Endodermal cell (in vitro differentiated cells): ENCODE measurements at regions not wholly inside any gene's neighbourhood (a gene's known extent, or its start where the extent isn't known, plus 50 kb on each side); places are given as distances from the start of the nearest gene placed in this dataset.

Source experiments
- DNase-seq: peaks from one replicate; pipeline ENCODE4 v3.0.0-alpha.2; 2017
- H3K27ac ChIP-seq: 2 replicates; pipeline ENCODE4 v1.5.1; 2013; ENCODE audit warnings: mild to moderate bottlenecking, low read depth, low read length, moderate library complexity
- H3K27me3 ChIP-seq: 2 replicates; pipeline ENCODE4 v1.6.1; 2013; ENCODE audit warnings: mild to moderate bottlenecking, low read length, moderate library complexity; ENCODE audit not compliant: insufficient read depth, control insufficient read depth, poor library complexity, severe bottlenecking
- H3K36me3 ChIP-seq: 2 replicates; pipeline ENCODE4 v1.7.0; 2013; ENCODE audit warnings: mild to moderate bottlenecking, low read length, moderate library complexity; ENCODE audit not compliant: control insufficient read depth, insufficient read depth
- H3K4me1 ChIP-seq: one replicate; pipeline ENCODE4 v1.7.0; 2013; ENCODE audit warnings: low read length; ENCODE audit not compliant: control insufficient read depth, insufficient read depth
- H3K4me3 ChIP-seq: 2 replicates; pipeline ENCODE4 v1.5.1; 2013; ENCODE audit warnings: mild to moderate bottlenecking, low read length, moderate library complexity
- H3K9ac ChIP-seq: 2 replicates; pipeline ENCODE4 v1.6.1; 2013; ENCODE audit warnings: mild to moderate bottlenecking, low read length, moderate library complexity; ENCODE audit not compliant: poor library complexity, severe bottlenecking; ENCODE audit errors: extremely low read depth
- H3K9me3 ChIP-seq: 2 replicates; pipeline ENCODE4 v1.6.1; 2013; ENCODE audit warnings: mild to moderate bottlenecking, low read length, moderate library complexity; ENCODE audit not compliant: control insufficient read depth
- H3K27ac Mint-ChIP-seq: 2 replicates; pipeline ENCODE4 v1.8.0; 2020; ENCODE audit warnings: mixed read lengths
- H3K27me3 Mint-ChIP-seq: 2 replicates; pipeline ENCODE4 v1.8.0; 2021; ENCODE audit warnings: mild to moderate bottlenecking, mixed read lengths; ENCODE audit not compliant: insufficient read depth
- H3K36me3 Mint-ChIP-seq: 2 replicates; pipeline ENCODE4 v1.8.0; 2020; ENCODE audit warnings: low read depth, mixed read lengths
- H3K4me1 Mint-ChIP-seq: 2 replicates; pipeline ENCODE4 v1.8.0; 2020; ENCODE audit warnings: mixed read lengths
- H3K4me3 Mint-ChIP-seq: 2 replicates; pipeline ENCODE4 v1.8.0; 2020; ENCODE audit warnings: mild to moderate bottlenecking, moderate library complexity, mixed read lengths
- H3K9me3 Mint-ChIP-seq: 2 replicates; pipeline ENCODE4 v1.8.0; 2020; ENCODE audit warnings: mild to moderate bottlenecking, mixed read lengths
- CTCF ChIP-seq: fragments of 200-600 bp; sonication (generic); conservative IDR thresholded peaks from 2 replicates; pipeline ENCODE4 v1.5.0; 2021; ENCODE audit warnings: antibody characterized with exemption, mild to moderate bottlenecking
- WGBS, 2 experiments: methylation state at CpG; one replicate each; pipeline versions ENCODE4 v1.1.5 to v1.1.7; 2013; ENCODE audit warnings: missing lambda C conversion rate in 2 of 2, mixed read lengths in 1 of 2; ENCODE audit not compliant: insufficient coverage in 1 of 2, insufficient read length in 1 of 2; 5-methylcytosine and 5-hydroxymethylcytosine counted together

DNA sequence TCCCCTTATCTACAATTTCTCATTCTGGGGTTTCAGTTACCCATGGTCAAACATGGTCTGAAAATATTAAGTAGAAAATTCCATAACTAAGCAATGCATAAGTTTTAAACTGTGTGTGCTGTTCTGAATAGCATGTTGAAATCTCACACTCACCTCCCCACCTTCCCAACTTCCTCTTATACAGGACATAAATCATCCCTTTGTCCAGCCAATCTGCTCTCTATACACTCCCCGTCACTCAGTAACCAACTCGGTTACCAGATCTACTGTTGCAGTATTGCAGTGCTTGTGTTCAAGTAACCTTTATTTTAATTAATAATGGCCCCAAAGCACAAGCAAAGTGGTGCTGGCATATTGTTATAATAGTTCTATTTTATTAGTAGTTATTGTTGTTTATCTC, 420.5 kb downstream of the GXYLT1 start:
- peaks cover 7% of the 10 kb centered on the region for H3K9me3 Mint-ChIP-seq
- Histone ChIP-seq H3K9ac (no peak overlapping the region), H3K36me3 (no peaks in the 10 kb centered on the region), H3K27ac (no peak overlapping the region), H3K27me3 (no peaks in the 10 kb centered on the region), H3K4me3 (no peak overlapping the region), H3K4me1 (peaks cover 8% of the 10 kb centered on the region), H3K9me3 (no peaks in the 10 kb centered on the region)
- no peaks in the 10 kb centered on the region for H3K27me3 Mint-ChIP-seq
- no peaks in the 10 kb centered on the region for H3K36me3 Mint-ChIP-seq
- H3K4me3 Mint-ChIP-seq = no peak overlapping the region
- TF ChIP-seq CTCF = no peak
- H3K4me1 Mint-ChIP-seq = peaks cover 37% of the 10 kb centered on the region
- WGBS, 2 experiments = 86% methylated on average over 2 of the region's 2 CpGs; no CpG with 5 or more reads in 1 of the 2 experiments
- H3K27ac Mint-ChIP-seq = no peak overlapping the region
- DNase-seq = no peak

GRCh38 chr12:41719214-41719613, 425.5 kb downstream of the GXYLT1 start:
- Mint-ChIP-seq H3K27ac (no peak overlapping the region), H3K27me3 (no peaks in the 10 kb centered on the region), H3K9me3 (no peaks in the 10 kb centered on the region), H3K4me1 (peaks cover 24% of the 10 kb centered on the region), H3K36me3 (no peaks in the 10 kb centered on the region), H3K4me3 (no peak overlapping the region)
- H3K9ac ChIP-seq = no peak overlapping the region
- H3K4me1 ChIP-seq = peaks cover 5% of the 10 kb centered on the region
- no peaks in the 10 kb centered on the region for H3K27me3 ChIP-seq
- H3K9me3 ChIP-seq = no peaks in the 10 kb centered on the region
- no peak overlapping the region for H3K27ac ChIP-seq
- no peak for TF ChIP-seq CTCF
- DNase-seq = no peak
- no peaks in the 10 kb centered on the region for H3K36me3 ChIP-seq
- H3K4me3 ChIP-seq = no peak overlapping the region
- WGBS, 2 experiments = 72 to 100% methylated on average over 1 to 2 of the region's 3 CpGs

DNA sequence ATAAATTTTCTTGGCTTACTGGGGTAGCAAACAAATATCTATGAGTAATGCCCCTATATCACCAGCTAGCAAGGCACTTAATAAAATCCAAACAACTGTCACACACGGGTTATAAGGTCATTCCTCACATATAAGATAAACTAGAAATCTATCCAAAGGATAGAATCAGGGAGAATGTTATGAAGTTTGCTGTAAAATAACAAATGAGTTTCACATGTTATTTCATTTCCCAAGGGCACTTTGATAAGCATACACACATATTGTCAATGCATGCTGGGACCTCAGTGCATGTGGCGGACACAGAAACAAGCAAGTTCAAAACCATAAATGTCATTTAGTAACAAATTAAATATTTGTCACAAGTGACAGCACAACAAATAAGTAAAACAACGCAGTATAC, 429.4 kb downstream of the GXYLT1 start:
- Histone ChIP-seq H3K27me3 (no peaks in the 10 kb centered on the region), H3K4me3 (no peak overlapping the region), H3K27ac (no peak overlapping the region), H3K4me1 (peaks cover 5% of the 10 kb centered on the region), H3K9ac (no peak overlapping the region), H3K36me3 (no peaks in the 10 kb centered on the region), H3K9me3 (no peaks in the 10 kb centered on the region)
- Mint-ChIP-seq H3K27ac (no peak overlapping the region), H3K4me1 (peaks cover 20% of the 10 kb centered on the region), H3K27me3 (no peaks in the 10 kb centered on the region), H3K4me3 (no peak overlapping the region), H3K36me3 (no peaks in the 10 kb centered on the region), H3K9me3 (peaks cover 1% of the 10 kb centered on the region)
- WGBS, 2 experiments = 93 to 100% methylated on average over 1 to 2 of the region's 3 CpGs
- no peak for DNase-seq
- TF ChIP-seq CTCF = no peak
